Panc1 (cell line): ENCODE measurements at regions not wholly inside any gene's neighbourhood (a gene's known extent, or its start where the extent isn't known, plus 50 kb on each side); places are given as distances from the start of the nearest gene placed in this dataset.

ENCODE experiments used
- CTCF ChIP-seq: fragments of 450-650 bp; IDR thresholded peaks from 2 replicates; pipeline ENCODE4 v1.5.1; 2017; ENCODE audit warnings: mild to moderate bottlenecking
- POLR2AphosphoS5 ChIP-seq: IDR thresholded peaks from 2 replicates; pipeline ENCODE4 v1.6.1; 2012; ENCODE audit warnings: mild to moderate bottlenecking, low read depth, low read length, moderate library complexity
- REST ChIP-seq, 2 experiments: IDR thresholded peaks; 2 replicates each; pipeline ENCODE4 v1.6.1; 2011 to 2012; ENCODE audit warnings: low read depth in 2 of 2, control low read depth in 1 of 2, low read length in 1 of 2, mild to moderate bottlenecking in 1 of 2, moderate library complexity in 1 of 2; ENCODE audit not compliant: insufficient read depth in 1 of 2
- SIN3A ChIP-seq: IDR thresholded peaks from 2 replicates; pipeline ENCODE4 v1.6.1; 2012; ENCODE audit warnings: low read depth, mild to moderate bottlenecking, low read length, moderate library complexity, borderline replicate concordance; ENCODE audit not compliant: insufficient read depth
- TCF7L2 ChIP-seq: IDR thresholded peaks from 2 replicates; pipeline ENCODE4 v1.6.1; 2011; ENCODE audit warnings: mild to moderate bottlenecking, low read depth, low read length, inconsistent platforms

- TF ChIP-seq CTCF (no peak), TCF7L2 (no peak), SIN3A (no peak), REST (IDR thresholded peaks at IDR 0.05; ENCODE audit: insufficient read depth in 1 of 2, low read depth in 2 of 2, low read length in 1 of 2) (no peak), POLR2AphosphoS5 (no peak)
These were observed 425.8 kb upstream of the POU3F3 start for GRCh38 chr2:104428155-104428554.
